SK-N-SH (cell line): ENCODE measurements at regions not wholly inside any gene's neighbourhood (a gene's known extent, or its start where the extent isn't known, plus 50 kb on each side); places are given as distances from the start of the nearest gene placed in this dataset.

Source experiments
- CTCF ChIA-PET: fragments of 300-600, 350-600 bp; formaldehyde crosslinking; extraction: SDS; loops from one replicate; lab custom pipeline; 2021; lab: Yijun Ruan, JAX
- POLR2A ChIA-PET: fragments of 350-600 bp; sonication (Branson Sonifier 250); formaldehyde crosslinking; extraction: SDS; loops from one replicate; lab custom pipeline; 2020; ENCODE audit warnings: antibody characterized with exemption, inconsistent platforms; lab: Yijun Ruan, JAX
- DNase-seq: peaks from one replicate; pipeline ENCODE4 v3.0.0; 2012
- H2AFZ ChIP-seq: fragments of 200-600 bp; sonication (generic); 2 replicates; pipeline ENCODE4 v1.8.1; 2016; ENCODE audit warnings: antibody characterized with exemption, mild to moderate bottlenecking, low read depth
- H3F3A ChIP-seq: fragments of 200-600 bp; sonication (generic); replicated peaks from 2 replicates; pipeline ENCODE3; 2016; ENCODE audit warnings: antibody characterized with exemption, mild to moderate bottlenecking; ENCODE audit not compliant: insufficient read depth
- H3K27ac ChIP-seq, 2 experiments: fragments of 200-500 bp in 1 of 2; fragments of 200-600 bp in 1 of 2; sonication (Bioruptor generic) in 1 of 2; sonication (generic), shearing (Covaris generic) in 1 of 2; 2 replicates each; pipeline versions ENCODE4 v1.5.1 to v1.6.1; 2014 to 2016; ENCODE audit warnings: low read depth in 2 of 2, inconsistent platforms in 1 of 2, low read length in 1 of 2, mild to moderate bottlenecking in 1 of 2, mixed read lengths in 1 of 2
- H3K27me3 ChIP-seq: fragments of 200-600 bp; sonication (generic), shearing (Covaris generic); 2 replicates; pipeline ENCODE4 v1.6.1; 2016; ENCODE audit warnings: mixed run types; ENCODE audit not compliant: insufficient read depth
- H3K36me3 ChIP-seq, 2 experiments: fragments of 200-500 bp in 1 of 2; fragments of 200-600 bp in 1 of 2; sonication (Bioruptor generic) in 1 of 2; sonication (generic) in 1 of 2; replicated peaks in 1 of 2; 2 replicates each; pipeline versions ENCODE3 to v1.5.1; 2014 to 2016; ENCODE audit warnings: low read length in 1 of 2, mild to moderate bottlenecking in 1 of 2; ENCODE audit not compliant: insufficient read depth in 2 of 2, control insufficient read depth in 1 of 2
- H3K4me1 ChIP-seq, 2 experiments: fragments of 200-500 bp in 1 of 2; fragments of 200-600 bp in 1 of 2; sonication (Bioruptor generic) in 1 of 2; sonication (generic), shearing (Covaris generic) in 1 of 2; 2 replicates each; pipeline versions ENCODE4 v1.5.1 to v1.6.1; 2014 to 2016; ENCODE audit warnings: low read depth in 1 of 2, low read length in 1 of 2, mixed run types in 1 of 2; ENCODE audit not compliant: insufficient read depth in 2 of 2, control insufficient read depth in 1 of 2
- H3K4me2 ChIP-seq: fragments of 200-600 bp; sonication (generic), shearing (Covaris generic); 2 replicates; pipeline ENCODE4 v1.6.1; 2017; ENCODE audit warnings: mixed run types
- H3K4me3 ChIP-seq, 2 experiments: fragments of 200-500 bp in 1 of 2; fragments of 200-600 bp in 1 of 2; sonication (Bioruptor generic) in 1 of 2; sonication (generic), shearing (Covaris generic) in 1 of 2; 2 replicates each; pipeline versions ENCODE4 v1.5.1 to v1.8.1; 2014 to 2016; ENCODE audit warnings: low read depth in 2 of 2, inconsistent platforms in 1 of 2, low read length in 1 of 2, mild to moderate bottlenecking in 1 of 2, mixed read lengths in 1 of 2, moderate library complexity in 1 of 2
- H3K79me2 ChIP-seq: fragments of 200-600 bp; sonication (generic); 2 replicates; pipeline ENCODE4 v1.8.1; 2017; ENCODE audit warnings: mild to moderate bottlenecking; ENCODE audit not compliant: insufficient read depth
- H3K9ac ChIP-seq: fragments of 200-600 bp; sonication (generic); 2 replicates; pipeline ENCODE4 v1.6.1; 2017; ENCODE audit warnings: mixed run types
- H3K9me2 ChIP-seq: fragments of 200-600 bp; sonication (generic); 2 replicates; pipeline ENCODE4 v1.6.1; 2017; ENCODE audit warnings: mixed run types
- H3K9me3 ChIP-seq: fragments of 200-600 bp; sonication (generic); 2 replicates; pipeline ENCODE4 v1.6.1; 2017; ENCODE audit warnings: mixed run types, mild to moderate bottlenecking, moderate library complexity
- H4K20me1 ChIP-seq: fragments of 200-600 bp; sonication (generic); 2 replicates; pipeline ENCODE4 v1.6.1; 2017; ENCODE audit warnings: mild to moderate bottlenecking, mixed run types; ENCODE audit not compliant: insufficient read depth
- CHD2 ChIP-seq: fragments of 150-350 bp; IDR thresholded peaks from 2 replicates; pipeline ENCODE4 v1.6.1; 2018; ENCODE audit warnings: low read length; ENCODE audit not compliant: partially characterized antibody
- CTCF ChIP-seq: fragments of 200-600 bp; sonication (generic); IDR thresholded peaks from 2 replicates; pipeline ENCODE4 v1.6.1; 2017; ENCODE audit warnings: antibody characterized with exemption, mild to moderate bottlenecking, moderate library complexity
- ELF1 ChIP-seq: IDR thresholded peaks from 2 replicates; pipeline ENCODE4 v1.4.0; 2012
- FOXJ3 ChIP-seq: sonication (generic); formaldehyde crosslinking; IDR thresholded peaks from 2 replicates; pipeline ENCODE4 v1.5.1; 2020; ENCODE audit warnings: mild to moderate bottlenecking, missing genetic modification reagents
- GABPA ChIP-seq: IDR thresholded peaks from 2 replicates; pipeline ENCODE4 v1.4.0; 2012; ENCODE audit warnings: low read depth, mild to moderate bottlenecking
- GATA2 ChIP-seq: sonication (generic); formaldehyde crosslinking; IDR thresholded peaks from 2 replicates; pipeline ENCODE4 v1.5.0; 2020; ENCODE audit warnings: mild to moderate bottlenecking, missing genetic modification reagents
- MAX ChIP-seq: IDR thresholded peaks from 2 replicates; pipeline ENCODE4 v1.4.0; 2012; ENCODE audit warnings: low read depth
- MEF2A ChIP-seq: IDR thresholded peaks from 2 replicates; pipeline ENCODE4 v1.4.0; 2012; ENCODE audit warnings: low read depth, borderline replicate concordance
- NFIC ChIP-seq: IDR thresholded peaks from 2 replicates; pipeline ENCODE4 v1.4.0; 2012; ENCODE audit warnings: borderline replicate concordance
- NRF1 ChIP-seq: IDR thresholded peaks from 2 replicates; pipeline ENCODE4 v1.6.1; 2012; ENCODE audit warnings: low read depth, mild to moderate bottlenecking, low read length
- PBX3 ChIP-seq: IDR thresholded peaks from 2 replicates; pipeline ENCODE4; 2012
- RAD21 ChIP-seq: IDR thresholded peaks from 2 replicates; pipeline ENCODE4 v1.6.1; 2012; ENCODE audit warnings: mild to moderate bottlenecking, low read length
- RCOR1 ChIP-seq: fragments of 150-350 bp; IDR thresholded peaks from 2 replicates; pipeline ENCODE4 v1.6.1; 2017; ENCODE audit warnings: antibody characterized with exemption, low read length
- SIN3A ChIP-seq: IDR thresholded peaks from 2 replicates; pipeline ENCODE4 v1.6.1; 2012; ENCODE audit warnings: low read depth, mild to moderate bottlenecking, low read length, moderate library complexity, borderline replicate concordance
- TAF1 ChIP-seq: IDR thresholded peaks from 2 replicates; pipeline ENCODE4 v1.6.1; 2012; ENCODE audit warnings: low read depth, mild to moderate bottlenecking, low read length, moderate library complexity, borderline replicate concordance
- TCF12 ChIP-seq: IDR thresholded peaks from 2 replicates; pipeline ENCODE4 v1.4.0; 2012
- TEAD4 ChIP-seq: IDR thresholded peaks from 2 replicates; pipeline ENCODE4 v1.4.0; 2012; ENCODE audit warnings: mild to moderate bottlenecking, borderline replicate concordance; ENCODE audit not compliant: insufficient read depth
- USF1 ChIP-seq: IDR thresholded peaks from 2 replicates; pipeline ENCODE4 v1.4.0; 2012; ENCODE audit warnings: low read depth, borderline replicate concordance
- YY1 ChIP-seq: IDR thresholded peaks from 2 replicates; pipeline ENCODE4 v1.4.0; 2012; ENCODE audit warnings: low read depth, mild to moderate bottlenecking
- ZBTB33 ChIP-seq: IDR thresholded peaks from 2 replicates; pipeline ENCODE4 v1.4.0; 2012; ENCODE audit warnings: low read depth, borderline replicate concordance

GRCh38 chr12:74770552-74770951 lies 232.9 kb downstream of the ATXN7L3B start:
- H3K9me3 ChIP-seq: no peaks in the 10 kb centered on the region
- no peaks in the 10 kb centered on the region for H3F3A ChIP-seq
- no peaks in the 10 kb centered on the region for H3K36me3 ChIP-seq
- H3K9ac ChIP-seq: no peak overlapping the region
- DNase-seq: no peak
- no peak for TF ChIP-seq NFIC
- no peak for TF ChIP-seq GABPA
- no peak for TF ChIP-seq RCOR1
- no peak for TF ChIP-seq TEAD4
- no peak for TF ChIP-seq ELF1
- no peak for TF ChIP-seq GATA2 (CRISPR knock-in tag)
- TF ChIP-seq MAX: no peak
- no peak for TF ChIP-seq NRF1
- TF ChIP-seq USF1: no peak
- TF ChIP-seq TAF1: no peak
- TF ChIP-seq TCF12: no peak
- no peak for TF ChIP-seq MEF2A
- no peak for TF ChIP-seq PBX3
- no peak for TF ChIP-seq ZBTB33
- TF ChIP-seq RAD21: no peak
- TF ChIP-seq CHD2: no peak
- no peak for TF ChIP-seq SIN3A
- no peak for TF ChIP-seq FOXJ3 (CRISPR knock-in tag)
- no peak for TF ChIP-seq CTCF
- no peak for TF ChIP-seq YY1
- H3K4me2 ChIP-seq: no peak overlapping the region; the same call in 1 of the 2 replicates
- ChIA-PET CTCF (no interaction called here), POLR2A (no interaction called here)
- H3K4me1 ChIP-seq: no peaks in the 10 kb centered on the region
- H2AFZ ChIP-seq: no peak overlapping the region
- H3K9me2 ChIP-seq: no peaks in the 10 kb centered on the region
- H4K20me1 ChIP-seq: no peaks in the 10 kb centered on the region
- H3K27me3 ChIP-seq: no peaks in the 10 kb centered on the region
- no peaks in the 10 kb centered on the region for H3K79me2 ChIP-seq
- no peak overlapping the region for H3K4me3 ChIP-seq
- H3K27ac ChIP-seq: no peak overlapping the region; a peak in 1 of 4 replicates
